Pulmonary artery endothelial cell (primary cell): ENCODE measurements at regions not wholly inside any gene's neighbourhood (a gene's known extent, or its start where the extent isn't known, plus 50 kb on each side); places are given as distances from the start of the nearest gene placed in this dataset.
"Not testable (repeated sequence)": the region's sequence is repeated elsewhere in the genome, so short reads cannot be mapped to it uniquely, and the experiment has no call there.

ENCODE experiments used
- DNase-seq: peaks from one replicate; pipeline ENCODE4 v3.0.0-alpha.2; 2011; ENCODE audit warnings: low read depth, low spot score

- no peak for DNase-seq
Measured at GRCh38 chr1:198932351-198932991, 293.6 kb downstream of the PTPRC start.

GRCh38 chr1:198933515-198934222 lies 294.8 kb downstream of the PTPRC start:
- no peak for DNase-seq

GRCh38 chr1:198934426-198934825 lies 295.6 kb downstream of the PTPRC start:
- no peak for DNase-seq

GRCh38 chr1:198934901-198935305 lies 296.1 kb downstream of the PTPRC start:
- DNase-seq = no peak

- DNase-seq = peak; percentile 97
Measured at GRCh38 chr1:198935306-198935921, 296.6 kb downstream of the PTPRC start.

GRCh38 chr1:198936371-198937083 lies 297.7 kb downstream of the PTPRC start:
- no peak for DNase-seq

- DNase-seq = peak; percentile 89
Measured at GRCh38 chr1:198937231-198938031, 298.6 kb downstream of the PTPRC start.

- no peak for DNase-seq
Measured at GRCh38 chr1:198939286-198939685, 300.4 kb downstream of the PTPRC start.

- DNase-seq = no peak
Measured at GRCh38 chr1:198939956-198940355, 301.1 kb downstream of the PTPRC start.

GRCh38 chr1:198942466-198942865 lies 303.6 kb downstream of the PTPRC start:
- DNase-seq = no peak

GRCh38 chr1:198943484-198944187 lies 304.8 kb downstream of the PTPRC start:
- DNase-seq = no peak

GRCh38 chr1:198947456-198947855 lies 308.6 kb downstream of the PTPRC start:
- no peak for DNase-seq

GRCh38 chr1:198948895-198949659 lies 310.2 kb downstream of the PTPRC start:
- DNase-seq = no peak

- no peak for DNase-seq
Measured at GRCh38 chr1:198950036-198950435, 311.2 kb downstream of the PTPRC start.

GRCh38 chr1:198955085-198955484 lies 316.2 kb downstream of the PTPRC start:
- DNase-seq = no peak

- DNase-seq = no peak
Measured at GRCh38 chr1:198957044-198957443, 318.2 kb downstream of the PTPRC start.

- DNase-seq = no peak
Measured at GRCh38 chr1:198959032-198959431, 320.2 kb downstream of the PTPRC start.

GRCh38 chr1:198959676-198960075 lies 320.8 kb downstream of the PTPRC start:
- no peak for DNase-seq

GRCh38 chr1:198963796-198964195 lies 325.0 kb downstream of the PTPRC start:
- DNase-seq = not testable (repeated sequence)

GRCh38 chr1:198966519-198966918 lies 327.7 kb downstream of the PTPRC start:
- no peak for DNase-seq
